MG63 (cell line): ENCODE measurements at regions not wholly inside any gene's neighbourhood (a gene's known extent, or its start where the extent isn't known, plus 50 kb on each side); places are given as distances from the start of the nearest gene placed in this dataset.

Experiments used
- DNase-seq: peaks from one replicate; pipeline ENCODE4 v3.0.0-alpha.2; 2020
- H3K27me3 ChIP-seq: fragments of 250-450 bp; sonication (Bioruptor Pico); 2 replicates; pipeline ENCODE4 v1.5.1; 2020; ENCODE audit warnings: mild to moderate bottlenecking, moderate library complexity
- H3K36me3 ChIP-seq: fragments of 250-450 bp; sonication (Bioruptor Pico); 2 replicates; pipeline ENCODE4 v1.5.1; 2020; ENCODE audit warnings: mild to moderate bottlenecking, moderate library complexity
- H3K4me3 ChIP-seq: fragments of 250-450 bp; sonication (Bioruptor Pico); 2 replicates; pipeline ENCODE4 v1.5.1; 2020; ENCODE audit warnings: mild to moderate bottlenecking, moderate library complexity
- H3K9me3 ChIP-seq: fragments of 250-450 bp; sonication (Bioruptor Pico); 2 replicates; pipeline ENCODE4 v1.5.1; 2020; ENCODE audit warnings: mild to moderate bottlenecking, moderate library complexity

- Histone ChIP-seq H3K9me3 (no peaks in the 10 kb centered on the region), H3K4me3 (no peak overlapping the region), H3K36me3 (no peaks in the 10 kb centered on the region), H3K27me3 (no peaks in the 10 kb centered on the region)
- DNase-seq = no peak
Measured at GRCh38 chr22:47396105-47396504, 633.7 kb downstream of the TBC1D22A start.

GRCh38 chr22:47395481-47395880 is 633.0 kb downstream of the TBC1D22A start:
- no peaks in the 10 kb centered on the region for H3K36me3 ChIP-seq
- no peaks in the 10 kb centered on the region for H3K27me3 ChIP-seq
- no peaks in the 10 kb centered on the region for H3K9me3 ChIP-seq
- no peak for DNase-seq
- H3K4me3 ChIP-seq = no peak overlapping the region

DNA sequence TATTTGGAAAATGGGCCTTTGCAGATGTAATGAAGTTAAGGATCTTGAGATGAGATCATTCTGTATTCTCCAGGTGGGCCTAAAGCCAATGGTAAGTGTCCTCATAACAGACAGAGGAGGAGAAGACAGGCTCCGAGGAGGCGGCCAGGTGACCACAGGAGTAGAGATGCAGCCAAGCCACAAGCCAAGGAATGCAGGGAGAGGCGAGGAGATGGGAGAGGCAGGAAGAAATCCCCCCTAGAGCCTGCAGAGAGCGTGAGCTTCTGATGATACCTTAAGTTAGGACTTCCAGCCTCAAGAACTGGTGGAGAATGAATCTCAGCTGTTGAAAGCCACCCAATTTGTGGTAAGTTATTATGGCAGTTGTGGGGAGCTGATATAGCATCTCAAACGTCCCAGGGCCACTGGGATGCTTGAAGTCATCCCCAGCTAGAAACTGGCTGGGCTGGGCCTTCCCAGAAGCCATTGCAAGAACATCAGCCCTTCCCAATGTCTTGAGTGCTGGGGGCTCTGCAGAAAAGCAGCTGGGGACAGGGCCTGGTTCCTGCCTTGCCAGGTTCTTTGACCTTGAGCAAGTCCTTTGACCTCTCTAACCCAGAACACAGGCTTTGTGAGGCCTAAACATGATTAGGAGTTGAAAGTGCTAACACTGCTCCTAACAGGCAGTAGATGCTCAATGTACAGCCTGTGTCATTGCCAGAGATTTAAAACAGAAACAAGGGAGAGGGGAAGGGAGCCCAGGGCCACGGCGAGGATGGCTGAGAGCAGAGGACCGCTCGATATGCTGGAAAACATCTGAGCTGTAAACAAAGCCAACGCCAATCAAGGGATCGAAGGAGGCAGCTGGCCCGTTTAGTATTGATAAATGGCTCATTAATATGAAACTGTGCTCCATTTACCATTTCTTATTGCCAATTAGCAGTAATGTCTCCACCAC is 632.3 kb downstream of the TBC1D22A start:
- Histone ChIP-seq H3K4me3 (no peak overlapping the region), H3K36me3 (no peaks in the 10 kb centered on the region), H3K9me3 (no peaks in the 10 kb centered on the region), H3K27me3 (no peaks in the 10 kb centered on the region)
- DNase-seq = no peak

GRCh38 chr22:47393191-47393590 is 630.7 kb downstream of the TBC1D22A start:
- H3K9me3 ChIP-seq = no peaks in the 10 kb centered on the region
- H3K4me3 ChIP-seq = no peak overlapping the region
- no peak for DNase-seq
- H3K36me3 ChIP-seq = no peaks in the 10 kb centered on the region
- H3K27me3 ChIP-seq = no peaks in the 10 kb centered on the region

DNA sequence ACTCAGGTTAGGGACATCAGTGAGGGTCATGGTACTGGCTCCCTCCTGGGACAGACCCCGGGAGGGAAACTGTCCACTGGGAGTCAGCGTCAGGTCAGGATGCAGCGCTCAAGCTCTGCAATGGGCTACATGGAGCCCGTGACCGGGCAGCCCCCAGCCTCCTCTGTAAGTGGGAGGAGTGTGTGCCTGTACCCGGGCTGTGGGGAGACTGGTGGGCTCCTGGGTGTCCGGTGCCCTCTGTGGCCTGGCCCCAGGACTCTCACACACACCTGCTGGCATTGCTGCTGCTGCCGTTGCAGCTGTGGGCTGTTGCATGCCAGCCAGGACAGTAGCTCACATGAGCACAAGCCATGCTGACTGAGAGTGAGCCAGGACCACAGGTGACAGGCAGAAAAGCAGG is 630.3 kb downstream of the TBC1D22A start:
- Histone ChIP-seq H3K36me3 (no peaks in the 10 kb centered on the region), H3K9me3 (no peaks in the 10 kb centered on the region), H3K27me3 (no peaks in the 10 kb centered on the region), H3K4me3 (no peak overlapping the region)
- DNase-seq = no peak

GRCh38 chr22:47392054-47392347 is 629.6 kb downstream of the TBC1D22A start:
- Histone ChIP-seq H3K27me3 (0 out of 2 replicates have a peak, but pooled peaks cover under 1% of the 10 kb centered on the region), H3K9me3 (no peaks in the 10 kb centered on the region), H3K36me3 (no peaks in the 10 kb centered on the region), H3K4me3 (no peak overlapping the region)
- DNase-seq = no peak

DNA sequence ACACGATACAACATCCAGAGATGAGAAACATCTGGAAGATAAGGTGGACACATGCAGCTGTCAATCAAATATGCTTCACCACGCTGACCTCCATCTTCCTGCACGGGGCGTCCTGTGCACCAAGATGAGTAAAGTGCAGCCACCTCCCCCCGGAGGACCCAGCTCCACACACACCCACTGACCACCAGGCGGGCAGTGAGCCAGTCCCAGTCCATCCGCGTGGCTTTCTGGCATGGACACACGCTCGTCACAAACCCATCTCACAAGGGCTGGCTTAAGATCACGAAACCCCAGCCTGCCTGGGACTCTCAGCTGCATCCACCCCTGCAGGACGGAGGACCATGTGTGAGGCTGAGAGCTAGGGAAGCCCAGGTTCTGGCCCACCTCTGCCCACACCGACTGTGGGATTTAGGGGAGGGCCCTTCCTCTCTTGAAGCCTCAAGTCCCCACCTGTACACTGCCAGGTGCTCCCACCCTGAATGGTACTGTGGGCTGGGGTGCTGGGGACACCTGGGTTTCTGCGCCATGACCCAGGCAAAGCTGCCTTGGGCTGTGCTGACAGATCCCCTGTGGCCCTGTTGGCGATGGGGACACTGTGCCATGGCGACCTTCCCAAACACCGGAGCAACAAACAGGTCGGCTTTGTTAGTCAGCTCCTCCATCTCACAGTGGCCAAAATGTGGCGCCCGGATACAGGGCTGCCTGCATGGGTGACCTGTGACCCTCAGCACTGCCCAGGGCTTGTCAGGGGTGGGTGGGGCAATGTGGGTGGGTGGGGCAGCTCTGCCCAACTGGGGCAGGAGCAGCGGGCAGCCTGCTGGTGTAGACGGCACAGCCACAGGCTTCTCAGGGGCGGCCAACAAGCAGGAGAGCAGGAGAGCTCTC is 629.0 kb downstream of the TBC1D22A start:
- H3K9me3 ChIP-seq = no peaks in the 10 kb centered on the region
- H3K4me3 ChIP-seq = no peak overlapping the region
- DNase-seq = no peak
- H3K36me3 ChIP-seq = no peaks in the 10 kb centered on the region
- H3K27me3 ChIP-seq = 0 out of 2 replicates have a peak, but pooled peaks cover 3% of the 10 kb centered on the region

DNA sequence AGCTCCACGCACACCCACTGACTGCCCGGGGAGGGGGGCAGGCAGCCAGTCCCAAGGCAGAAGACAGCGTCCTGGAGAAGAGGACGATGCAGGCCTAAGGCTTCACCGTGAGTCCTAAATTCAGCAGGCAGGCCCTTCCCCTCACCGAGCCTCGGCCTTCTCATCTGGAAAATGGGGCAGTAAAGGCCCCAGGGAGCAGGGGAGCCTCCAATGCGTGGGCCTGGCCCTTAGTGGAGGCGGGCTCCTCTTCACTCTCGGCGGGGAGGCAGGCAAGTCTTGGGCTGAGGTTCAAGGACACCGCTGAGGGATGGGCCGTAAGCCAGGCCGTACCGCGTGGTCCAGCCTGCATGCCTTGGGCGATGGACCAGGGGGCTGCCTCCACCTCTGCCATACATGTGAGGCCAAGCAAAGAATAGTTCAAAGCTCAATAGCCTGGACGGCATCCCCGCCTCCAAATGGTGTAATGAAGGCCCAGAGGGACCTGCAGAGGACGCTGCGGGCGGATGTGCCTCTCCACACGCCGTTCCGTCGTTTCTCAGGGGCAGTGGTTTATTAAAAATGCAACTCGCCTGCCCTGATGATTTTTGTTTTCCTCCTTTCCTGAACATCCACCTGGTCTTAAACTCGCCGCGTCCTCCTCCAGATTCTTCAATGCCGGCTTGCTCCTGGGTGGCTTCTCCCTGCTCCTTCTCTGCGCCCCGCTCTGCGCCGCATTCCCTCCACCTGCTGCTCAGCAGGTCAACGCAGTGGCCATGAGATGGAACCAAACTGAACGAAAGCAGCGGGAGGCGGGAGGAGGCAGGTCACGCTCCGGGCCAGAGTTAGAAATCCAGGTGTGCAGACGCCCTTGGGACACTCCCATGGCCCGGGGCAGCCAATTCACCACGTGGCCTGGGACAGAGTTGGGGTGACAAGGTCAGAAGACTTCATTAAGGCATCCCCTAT is 627.8 kb downstream of the TBC1D22A start:
- DNase-seq = no peak
- Histone ChIP-seq H3K4me3 (no peak overlapping the region), H3K36me3 (no peaks in the 10 kb centered on the region), H3K27me3 (0 out of 2 replicates have a peak, but pooled peaks cover 3% of the 10 kb centered on the region), H3K9me3 (no peaks in the 10 kb centered on the region)

GRCh38 chr22:47389201-47389600 is 626.8 kb downstream of the TBC1D22A start:
- H3K36me3 ChIP-seq = no peaks in the 10 kb centered on the region
- H3K9me3 ChIP-seq = no peaks in the 10 kb centered on the region
- no peak overlapping the region for H3K4me3 ChIP-seq
- no peak for DNase-seq
- H3K27me3 ChIP-seq = 0 out of 2 replicates have a peak, but pooled peaks cover 3% of the 10 kb centered on the region

DNA sequence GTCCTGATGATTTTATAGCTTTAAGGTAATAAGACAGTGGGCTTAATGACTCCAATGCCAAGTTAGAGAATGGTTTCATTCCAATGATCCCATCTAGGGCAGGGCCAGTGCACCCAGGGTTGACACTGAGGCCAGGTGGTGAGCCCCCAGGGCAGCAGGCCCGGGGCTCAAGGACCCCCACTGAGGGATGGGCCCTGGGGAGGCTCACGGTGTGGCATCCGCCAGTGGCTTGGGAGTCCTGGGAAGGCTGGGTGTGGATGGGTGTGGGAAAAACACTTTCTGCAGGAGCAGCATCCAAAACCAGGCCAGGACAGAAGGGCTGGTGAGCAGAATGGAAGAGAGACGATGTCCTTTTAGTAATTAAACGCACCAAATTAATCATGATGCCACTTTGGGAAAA is 626.3 kb downstream of the TBC1D22A start:
- H3K4me3 ChIP-seq = no peak overlapping the region

DNA sequence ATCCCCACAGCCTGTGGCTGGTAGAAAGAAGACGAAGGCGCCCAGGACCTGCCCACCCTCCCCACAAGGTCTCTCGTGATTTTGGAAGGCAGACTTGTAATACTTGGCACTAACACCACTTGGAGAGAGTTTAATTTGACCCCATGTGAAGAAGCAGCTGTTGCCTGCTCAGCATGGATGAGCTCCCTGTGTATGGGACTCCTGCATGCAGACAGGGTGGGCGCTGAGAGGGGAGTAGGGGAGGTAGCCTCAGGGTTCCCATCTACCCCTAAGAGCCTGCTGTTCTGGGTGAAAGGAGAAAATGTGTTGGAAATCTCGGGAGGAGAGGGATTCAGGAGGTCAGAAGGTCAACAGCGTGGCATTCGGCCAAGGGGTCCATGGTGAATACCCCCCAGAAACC is 625.9 kb downstream of the TBC1D22A start:
- Histone ChIP-seq H3K27me3 (0 out of 2 replicates have a peak, but pooled peaks cover 3% of the 10 kb centered on the region), H3K4me3 (no peak overlapping the region), H3K9me3 (no peaks in the 10 kb centered on the region), H3K36me3 (no peaks in the 10 kb centered on the region)
- no peak for DNase-seq

More for the DNA sequence above, 626.3 kb downstream of the TBC1D22A start:
- Histone ChIP-seq H3K27me3 (0 out of 2 replicates have a peak, but pooled peaks cover 3% of the 10 kb centered on the region), H3K36me3 (no peaks in the 10 kb centered on the region), H3K9me3 (no peaks in the 10 kb centered on the region)
- DNase-seq = no peak

GRCh38 chr22:47386812-47387510 is 624.5 kb downstream of the TBC1D22A start:
- H3K9me3 ChIP-seq = no peaks in the 10 kb centered on the region
- no peak for DNase-seq

DNA sequence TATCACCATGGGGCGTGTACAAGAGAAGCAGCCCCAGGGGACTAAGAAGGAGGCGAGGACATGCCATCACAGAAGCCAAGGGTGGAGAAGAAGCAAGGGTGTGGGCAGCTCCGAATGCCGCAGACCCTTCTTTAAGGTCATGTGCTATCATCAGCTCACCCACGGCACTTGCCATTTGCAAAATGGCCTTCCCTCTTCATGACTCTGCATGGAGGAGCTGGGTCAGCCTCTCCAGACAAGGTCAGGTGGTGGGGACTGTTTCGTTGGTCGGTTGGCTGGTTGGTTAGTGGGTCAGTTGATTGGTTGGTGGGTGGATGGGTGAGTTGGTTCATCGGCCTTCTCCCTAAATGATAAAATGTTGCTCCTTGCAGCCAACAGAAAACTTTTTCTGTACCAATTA is 622.5 kb downstream of the TBC1D22A start:
- no peaks in the 10 kb centered on the region for H3K36me3 ChIP-seq

More at GRCh38 chr22:47386812-47387510, 624.5 kb downstream of the TBC1D22A start:
- Histone ChIP-seq H3K36me3 (no peaks in the 10 kb centered on the region), H3K4me3 (no peak overlapping the region), H3K27me3 (0 out of 2 replicates have a peak, but pooled peaks cover 3% of the 10 kb centered on the region)

DNA sequence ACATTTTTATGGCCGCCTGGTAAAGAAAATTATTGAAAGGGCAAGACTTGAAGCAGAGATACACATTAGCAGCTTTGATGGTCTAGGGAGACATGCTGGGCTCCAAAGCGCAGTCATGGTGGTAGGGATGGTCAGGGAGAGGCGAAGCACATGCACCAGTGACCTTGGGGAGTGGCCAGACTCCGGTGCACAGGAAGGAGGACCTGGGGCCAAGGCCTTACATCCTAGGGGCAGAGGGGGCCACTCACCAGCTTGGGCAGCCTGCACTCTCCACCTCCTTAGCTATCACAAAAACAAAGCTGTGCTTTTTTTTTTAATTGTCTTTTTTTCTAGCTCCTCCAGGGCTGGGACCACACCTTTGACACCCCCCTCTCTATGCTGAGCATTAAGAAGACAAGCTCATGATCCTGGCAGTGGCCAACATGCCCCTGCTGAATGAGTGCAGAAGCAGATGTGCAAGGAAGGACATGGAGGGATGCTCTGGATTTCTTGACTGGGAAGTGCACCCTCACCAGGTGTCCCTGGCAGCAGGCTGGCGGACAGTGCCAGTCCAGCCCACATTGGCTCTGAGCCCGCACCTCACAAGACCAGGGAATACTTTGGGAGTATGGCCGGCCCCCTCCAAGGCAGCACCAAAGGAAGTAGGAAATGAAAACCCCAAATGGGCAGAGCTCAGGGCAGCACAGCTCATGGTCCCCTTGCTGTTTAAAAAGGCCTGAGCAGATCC is 619.9 kb downstream of the TBC1D22A start:
- DNase-seq = no peak
- Histone ChIP-seq H3K27me3 (peaks cover 3% of the 10 kb centered on the region; the same call in 1 of the 2 replicates), H3K36me3 (no peaks in the 10 kb centered on the region), H3K4me3 (no peak overlapping the region), H3K9me3 (no peaks in the 10 kb centered on the region)

More for the DNA sequence above, 622.5 kb downstream of the TBC1D22A start:
- Histone ChIP-seq H3K4me3 (no peak overlapping the region), H3K9me3 (no peaks in the 10 kb centered on the region), H3K27me3 (0 out of 2 replicates have a peak, but pooled peaks cover 3% of the 10 kb centered on the region)
- DNase-seq = no peak

- Histone ChIP-seq H3K36me3 (no peaks in the 10 kb centered on the region), H3K27me3 (no peaks in the 10 kb centered on the region; the same call in 1 of the 2 replicates), H3K9me3 (no peaks in the 10 kb centered on the region), H3K4me3 (no peak overlapping the region)
- DNase-seq = no peak
Measured at GRCh38 chr22:47381240-47381639, 618.8 kb downstream of the TBC1D22A start.
